ENCODE measurements at regions not wholly inside any gene's neighbourhood (a gene's known extent, or its start where the extent isn't known, plus 50 kb on each side); places are given as distances from the start of the nearest gene placed in this dataset.

- no peak overlapping the region for H4K5ac ChIP-seq (ENCODE audit: low read depth, low read length)
- no peak overlapping the region for H3K56ac ChIP-seq (ENCODE audit: extremely low read depth, insufficient read depth, low read length)
- H3K4me1 ChIP-seq (ENCODE audit: control insufficient read depth, insufficient read depth, low read length): no peaks in the 10 kb centered on the region
- H3K4me2 ChIP-seq (ENCODE audit: low read depth, low read length): no peak overlapping the region
- H2AFZ ChIP-seq (replicated peaks; ENCODE audit: low read length, poor library complexity): no peak overlapping the region
- no peak overlapping the region for H2BK120ac ChIP-seq (ENCODE audit: low read depth, low read length)
- no peaks in the 10 kb centered on the region for H3K9me3 ChIP-seq (ENCODE audit: control insufficient read depth, insufficient read depth, low read length)
- ChIA-PET CTCF (interaction anchor here (0.7 to 1.6 kb wide), 2 partner anchors 8 to 254 kb away, joined by 3 to 6 read pairs; no protein-coding TSS in a partner anchor), POLR2A (ENCODE audit: unreplicated experiment) (no interaction called here)
- H3K36me3 ChIP-seq (ENCODE audit: control insufficient read depth, insufficient read depth, low read length): no peaks in the 10 kb centered on the region
- H2AK9ac ChIP-seq (replicated peaks; ENCODE audit: low read depth, low read length, poor library complexity): no peak overlapping the region
- H2BK5ac ChIP-seq (ENCODE audit: low read depth, low read length, poor library complexity, severe bottlenecking): no peak overlapping the region
- no CpG with 5 or more reads among the region's 4 CpGs for WGBS, 2 experiments (ENCODE audit: extremely low coverage in 2 of 2, insufficient read length in 1 of 2)
- no peak overlapping the region for H3K23ac ChIP-seq (ENCODE audit: low read depth, low read length)
- H4K20me1 ChIP-seq (ENCODE audit: insufficient read depth, low read length): no peaks in the 10 kb centered on the region
- no peaks in the 10 kb centered on the region for H3K79me1 ChIP-seq (ENCODE audit: low read depth in 1 of 2, low read length in 2 of 2)
- no peak overlapping the region for H3K9ac ChIP-seq (ENCODE audit: low read depth, low read length)
- H3K9me1 ChIP-seq (ENCODE audit: insufficient read depth, low read length): no peaks in the 10 kb centered on the region
- intact Hi-C loops (cut with micrococcal nuclease) (loop anchor here (10.0 kb wide), 1 partner anchor 795 kb away; no protein-coding TSS in a partner anchor), dilution Hi-C loops (cut with HindIII; ENCODE audit: low sequenced_read_pairs, unreplicated experiment) (no loop called here), in situ Hi-C loops (cut with MboI; ENCODE audit: low sequenced_read_pairs) (loop anchor here (10.0 kb wide), 2 partner anchors 465 to 605 kb away; no protein-coding TSS in a partner anchor)
- H2AK5ac ChIP-seq (ENCODE audit: low read depth, low read length): no peak overlapping the region
- TF ChIP-seq MAZ (IDR thresholded peaks at IDR 0.05; ENCODE audit: borderline replicate concordance, low read depth, low read length) (no peak), RFX5 (IDR thresholded peaks at IDR 0.05; ENCODE audit: low read depth, low read length) (no peak), MAFK (IDR thresholded peaks at IDR 0.05; ENCODE audit: low read depth, low read length) (no peak), NFE2L2 (IDR thresholded peaks at IDR 0.05; ENCODE audit: low read depth, low read length) (no peak), ELK1 (IDR thresholded peaks at IDR 0.05; ENCODE audit: borderline replicate concordance, low read depth, low read length) (no peak), BHLHE40 (IDR thresholded peaks at IDR 0.05; ENCODE audit: low read depth, low read length) (no peak), CTCF (conservative IDR thresholded peaks at IDR 0.05; ENCODE audit: low read depth, low read length) (no peak), CEBPB (IDR thresholded peaks at IDR 0.05; ENCODE audit: low read depth, low read length) (no peak), SMC3 (IDR thresholded peaks at IDR 0.05; ENCODE audit: low read depth, low read length) (no peak), CHD1 (IDR thresholded peaks at IDR 0.05; ENCODE audit: low read depth, low read length) (no peak), POLR2A (IDR thresholded peaks at IDR 0.05; ENCODE audit: low read depth, low read length) (no peak), FOS (IDR thresholded peaks at IDR 0.05; ENCODE audit: low read depth, low read length) (no peak), RCOR1 (IDR thresholded peaks at IDR 0.05; ENCODE audit: insufficient replicate concordance, low read length) (no peak), MXI1 (IDR thresholded peaks at IDR 0.05; ENCODE audit: borderline replicate concordance, low read depth, low read length) (no peak), USF2 (IDR thresholded peaks at IDR 0.05; ENCODE audit: low read depth, low read length) (no peak)
- no peak overlapping the region for H2BK20ac ChIP-seq (ENCODE audit: low read depth, low read length)
- H3K27ac ChIP-seq (ENCODE audit: insufficient read depth, low read length): no peak overlapping the region
- DNase-seq: no peak
- ATAC-seq (ENCODE audit: low read depth): no peak
- no peak overlapping the region for H3K4ac ChIP-seq (ENCODE audit: low read depth, low read length)
- no peak overlapping the region for H2BK15ac ChIP-seq (ENCODE audit: low read depth, low read length)
- H4K91ac ChIP-seq (ENCODE audit: insufficient read depth, low read depth, low read length): no peak overlapping the region
- no peak overlapping the region for H3K14ac ChIP-seq (replicated peaks; ENCODE audit: low read depth, low read length)
- BruUV-seq (replicated peaks): no TSS peak
- no peak overlapping the region for H3K18ac ChIP-seq (ENCODE audit: low read depth, low read length)
- no peak overlapping the region for H3K4me3 ChIP-seq (ENCODE audit: insufficient read depth, low read depth, low read length)
- no peak overlapping the region for H4K8ac ChIP-seq (ENCODE audit: low read depth in 2 of 2, low read length in 2 of 2)
- no peaks in the 10 kb centered on the region for H3K27me3 ChIP-seq (ENCODE audit: control insufficient read depth, insufficient read depth, low read length)
Observed at GRCh38 chr1:65679773-65680172, 112.9 kb upstream of the PDE4B start.
